ENCODE measurements at regions not wholly inside any gene's neighbourhood (a gene's known extent, or its start where the extent isn't known, plus 50 kb on each side); places are given as distances from the start of the nearest gene placed in this dataset.
"Not testable (repeated sequence)": the region's sequence is repeated elsewhere in the genome, so short reads cannot be mapped to it uniquely, and the experiment has no call there.

- no peaks in the 10 kb centered on the region for H3K9me3 Mint-ChIP-seq
- no peaks in the 10 kb centered on the region for H3K36me3 Mint-ChIP-seq (ENCODE audit: insufficient read depth)
- H3K27ac Mint-ChIP-seq (ENCODE audit: low read depth) = no peak overlapping the region
- H3K4me1 Mint-ChIP-seq = no peaks in the 10 kb centered on the region
- no peak overlapping the region for H3K4me3 Mint-ChIP-seq
- peaks cover 3% of the 10 kb centered on the region for H3K27me3 Mint-ChIP-seq
- DNase-seq (ENCODE audit: low spot score in 2 of 2) (no peak), ATAC-seq (replicated peaks; ENCODE audit: extremely low read depth, poor library complexity, severe bottlenecking) (no peak)
Observed at GRCh38 chr5:154590093-154590724, 112.2 kb upstream of the HAND1 start.

- Mint-ChIP-seq H3K9me3 (no peaks in the 10 kb centered on the region), H3K4me1 (no peaks in the 10 kb centered on the region), H3K4me3 (no peak overlapping the region), H3K27ac (ENCODE audit: low read depth) (no peak overlapping the region), H3K27me3 (peaks cover 10% of the 10 kb centered on the region), H3K36me3 (ENCODE audit: insufficient read depth) (no peaks in the 10 kb centered on the region)
- DNase-seq (ENCODE audit: low spot score in 2 of 2) = no peak
- ATAC-seq (replicated peaks; ENCODE audit: extremely low read depth, poor library complexity, severe bottlenecking) = no peak
Observed at GRCh38 chr5:154589511-154589910, 111.5 kb upstream of the HAND1 start.

DNA sequence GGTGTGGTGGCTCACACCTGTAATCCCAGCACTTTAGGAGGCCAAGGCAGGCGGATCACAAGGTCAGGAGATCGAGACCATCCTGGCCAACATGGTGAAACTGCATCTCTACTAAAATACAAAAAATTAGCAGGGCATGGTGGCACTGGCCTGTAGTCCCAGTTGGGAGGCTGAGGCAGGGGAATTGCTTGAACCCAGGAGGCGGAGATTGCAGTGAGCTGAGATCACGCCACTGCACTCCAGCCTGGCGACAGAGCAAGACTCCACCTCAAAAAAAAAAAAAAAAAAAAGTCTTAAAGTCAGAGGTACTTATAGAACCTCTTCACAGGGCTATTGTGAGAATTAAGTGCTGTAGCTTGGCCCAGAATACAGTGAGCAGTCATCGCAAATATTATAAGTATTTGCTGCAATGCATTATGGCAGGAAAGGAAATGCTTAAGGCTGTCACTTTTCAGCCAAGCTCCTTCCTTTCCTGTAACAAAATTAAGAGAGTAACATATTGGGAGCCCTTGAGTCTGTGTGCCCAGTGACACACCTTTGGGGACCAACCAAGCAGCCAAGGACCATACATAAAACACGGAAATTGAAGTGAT lies 110.9 kb upstream of the HAND1 start:
- DNase-seq (ENCODE audit: low spot score in 2 of 2); H3K9me3 Mint-ChIP-seq; H3K4me1 Mint-ChIP-seq; H3K4me3 Mint-ChIP-seq; ATAC-seq (replicated peaks; ENCODE audit: extremely low read depth, poor library complexity, severe bottlenecking); H3K27ac Mint-ChIP-seq (ENCODE audit: low read depth); H3K36me3 Mint-ChIP-seq (ENCODE audit: insufficient read depth): not testable (repeated sequence)
- H3K27me3 Mint-ChIP-seq = peaks cover 16% of the 10 kb centered on the region

DNA sequence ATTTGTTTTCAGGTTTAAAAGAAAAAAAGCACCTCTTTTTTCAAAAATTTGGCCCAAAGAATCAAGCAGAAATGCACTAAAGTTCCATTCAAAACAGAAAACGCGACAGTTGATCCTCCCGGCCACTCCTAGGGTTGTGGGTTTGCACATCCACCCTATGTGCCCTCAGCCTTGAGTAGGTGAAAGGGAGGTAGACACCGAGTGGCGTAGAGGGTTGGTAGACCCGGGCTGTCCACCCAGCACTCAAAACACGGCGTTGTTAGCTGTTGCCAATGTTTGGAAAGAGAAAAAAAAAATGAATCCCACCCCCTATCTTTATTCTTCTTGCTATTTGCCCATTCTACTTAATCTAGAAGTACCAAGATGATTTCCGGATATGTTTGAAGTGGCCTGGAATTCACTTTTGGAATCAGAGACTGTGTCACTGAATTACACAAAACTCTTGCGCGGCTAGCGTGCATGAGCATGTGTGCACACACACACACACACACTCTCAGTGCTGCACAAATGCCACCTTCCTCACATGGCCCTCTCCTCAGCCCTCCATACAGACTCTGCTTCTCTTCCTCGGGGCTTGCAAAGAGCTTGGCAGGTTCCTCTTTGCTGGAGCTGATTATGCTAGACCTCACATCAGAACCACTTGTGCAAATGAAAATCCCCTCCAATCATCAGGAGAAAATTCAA lies 110.2 kb upstream of the HAND1 start:
- H3K27me3 Mint-ChIP-seq = peaks cover 20% of the 10 kb centered on the region
- no peak for DNase-seq (ENCODE audit: low spot score in 2 of 2)

GRCh38 chr5:154587123-154588026 lies 109.3 kb upstream of the HAND1 start:
- Mint-ChIP-seq H3K4me3 (no peak overlapping the region), H3K27me3 (peaks cover 29% of the 10 kb centered on the region), H3K27ac (ENCODE audit: low read depth) (no peak overlapping the region), H3K9me3 (no peaks in the 10 kb centered on the region), H3K4me1 (no peaks in the 10 kb centered on the region), H3K36me3 (ENCODE audit: insufficient read depth) (no peaks in the 10 kb centered on the region)
- ATAC-seq (replicated peaks; ENCODE audit: extremely low read depth, poor library complexity, severe bottlenecking) (no peak), DNase-seq (ENCODE audit: low spot score in 2 of 2) (no peak)

More for the DNA sequence above, 110.2 kb upstream of the HAND1 start:
- no peak overlapping the region for H3K4me3 Mint-ChIP-seq
- ATAC-seq (replicated peaks; ENCODE audit: extremely low read depth, poor library complexity, severe bottlenecking) = no peak
- H3K27ac Mint-ChIP-seq (ENCODE audit: low read depth) = no peak overlapping the region
- H3K36me3 Mint-ChIP-seq (ENCODE audit: insufficient read depth) = no peaks in the 10 kb centered on the region
- H3K4me1 Mint-ChIP-seq = no peaks in the 10 kb centered on the region
- no peaks in the 10 kb centered on the region for H3K9me3 Mint-ChIP-seq

DNA sequence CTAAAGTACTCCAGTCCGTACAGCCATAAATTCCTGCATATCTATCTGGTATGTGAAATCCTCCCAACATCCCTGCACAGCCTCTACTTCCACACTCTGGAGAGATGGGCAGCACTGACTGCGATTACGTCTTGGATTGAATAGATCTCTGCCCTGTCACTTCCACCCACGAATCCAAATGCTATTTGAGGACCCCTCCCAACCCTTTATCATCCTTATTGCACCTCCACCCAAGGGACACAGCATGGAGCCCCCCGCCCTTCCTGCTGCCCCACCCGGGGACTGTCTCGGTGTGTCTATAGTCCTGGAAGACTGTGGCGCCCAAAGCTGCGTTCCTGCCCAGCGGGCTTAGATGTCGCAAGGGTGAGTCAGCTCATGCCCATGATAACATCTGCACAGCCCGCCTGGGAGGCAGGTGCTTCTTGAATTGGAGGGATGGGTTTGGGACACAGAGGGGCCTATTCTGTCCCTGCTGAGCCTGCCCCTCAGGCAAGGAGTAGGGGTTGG lies 105.7 kb upstream of the HAND1 start:
- peaks cover 39% of the 10 kb centered on the region for H3K27me3 Mint-ChIP-seq
- no peak for ATAC-seq (replicated peaks; ENCODE audit: extremely low read depth, poor library complexity, severe bottlenecking)
- H3K36me3 Mint-ChIP-seq (ENCODE audit: insufficient read depth) = no peaks in the 10 kb centered on the region
- H3K27ac Mint-ChIP-seq (ENCODE audit: low read depth) = no peak overlapping the region
- DNase-seq (ENCODE audit: low spot score in 2 of 2) = no peak
- no peaks in the 10 kb centered on the region for H3K9me3 Mint-ChIP-seq
- no peaks in the 10 kb centered on the region for H3K4me1 Mint-ChIP-seq
- H3K4me3 Mint-ChIP-seq = no peak overlapping the region

DNA sequence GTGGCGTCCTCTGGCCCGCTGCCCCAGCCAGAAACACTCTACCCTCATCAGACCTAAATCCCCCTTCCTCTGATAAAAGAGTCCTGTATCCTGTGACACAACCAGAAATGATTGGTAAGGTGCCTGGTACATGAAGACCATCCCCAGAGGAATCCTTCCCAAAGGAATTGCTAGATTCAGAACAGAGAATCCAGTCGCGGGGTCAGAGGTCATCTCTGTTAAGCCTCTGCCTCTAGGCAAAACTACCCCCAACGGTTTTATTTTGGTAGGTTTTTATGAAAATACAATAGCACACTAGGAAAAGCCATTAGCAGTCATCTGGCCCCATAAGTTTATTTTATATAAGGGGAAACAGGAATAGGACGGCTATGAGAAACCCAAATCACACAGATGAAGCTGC lies 102.4 kb upstream of the HAND1 start:
- Mint-ChIP-seq H3K27ac (ENCODE audit: low read depth) (no peak overlapping the region), H3K4me3 (no peak overlapping the region), H3K9me3 (no peaks in the 10 kb centered on the region), H3K4me1 (no peaks in the 10 kb centered on the region), H3K27me3 (peaks cover 53% of the 10 kb centered on the region), H3K36me3 (ENCODE audit: insufficient read depth) (no peaks in the 10 kb centered on the region)
- no peak for DNase-seq (ENCODE audit: low spot score in 2 of 2)
- no peak for ATAC-seq (replicated peaks; ENCODE audit: extremely low read depth, poor library complexity, severe bottlenecking)

DNA sequence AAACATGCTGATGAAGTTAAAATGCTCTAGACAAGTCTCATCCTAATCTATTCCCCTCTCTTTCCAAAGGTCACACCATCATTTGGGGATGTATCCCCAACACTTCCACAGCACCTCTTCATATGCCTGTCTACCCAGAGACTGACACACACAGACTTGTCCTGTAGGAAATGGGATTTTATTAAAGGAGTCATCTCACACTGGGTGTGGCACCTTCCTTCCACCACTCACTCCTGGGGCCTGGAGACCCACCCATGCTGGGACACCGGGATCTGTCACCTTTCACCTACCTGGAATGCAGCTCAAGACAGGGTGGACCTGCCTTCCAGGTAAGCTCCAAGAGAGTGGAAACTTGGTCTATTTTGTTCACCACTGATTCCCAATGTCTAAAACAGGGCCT lies 99.4 kb upstream of the HAND1 start:
- H3K4me3 Mint-ChIP-seq = no peak overlapping the region
- no peaks in the 10 kb centered on the region for H3K9me3 Mint-ChIP-seq
- no peak overlapping the region for H3K27ac Mint-ChIP-seq (ENCODE audit: low read depth)
- H3K4me1 Mint-ChIP-seq = no peaks in the 10 kb centered on the region
- H3K27me3 Mint-ChIP-seq = peaks cover 50% of the 10 kb centered on the region
- no peaks in the 10 kb centered on the region for H3K36me3 Mint-ChIP-seq (ENCODE audit: insufficient read depth)
- DNase-seq (ENCODE audit: low spot score in 2 of 2) (no peak), ATAC-seq (replicated peaks; ENCODE audit: extremely low read depth, poor library complexity, severe bottlenecking) (no peak)

DNA sequence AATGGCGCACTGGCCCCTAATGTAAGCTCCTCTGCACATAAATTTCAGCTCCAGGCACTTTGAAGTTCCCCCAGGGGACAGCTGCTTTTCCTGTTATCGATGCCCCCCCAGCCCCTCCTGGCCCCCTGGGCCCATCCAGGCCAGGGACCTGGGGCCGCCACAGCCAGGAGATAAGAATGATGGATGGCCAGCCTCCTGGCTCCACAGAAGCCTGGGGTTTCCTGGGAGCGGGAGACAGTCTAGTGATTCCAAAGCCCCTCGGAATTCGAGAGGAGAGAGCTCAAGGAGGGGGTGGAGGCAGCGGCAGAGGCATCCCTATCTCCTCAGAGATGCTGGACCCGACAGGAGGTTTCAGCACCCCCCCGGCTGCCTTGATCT lies 98.4 kb upstream of the HAND1 start:
- Mint-ChIP-seq H3K36me3 (ENCODE audit: insufficient read depth) (no peaks in the 10 kb centered on the region), H3K4me1 (no peaks in the 10 kb centered on the region), H3K27me3 (peaks cover 40% of the 10 kb centered on the region), H3K9me3 (no peaks in the 10 kb centered on the region), H3K27ac (ENCODE audit: low read depth) (no peak overlapping the region), H3K4me3 (no peak overlapping the region)
- no peak for DNase-seq (ENCODE audit: low spot score in 2 of 2)
- no peak for ATAC-seq (replicated peaks; ENCODE audit: extremely low read depth, poor library complexity, severe bottlenecking)

GRCh38 chr5:154575546-154576428 lies 97.8 kb upstream of the HAND1 start:
- H3K27ac Mint-ChIP-seq (ENCODE audit: low read depth) = no peak overlapping the region
- no peak overlapping the region for H3K4me3 Mint-ChIP-seq
- peaks cover 39% of the 10 kb centered on the region for H3K27me3 Mint-ChIP-seq
- H3K4me1 Mint-ChIP-seq = no peaks in the 10 kb centered on the region
- no peaks in the 10 kb centered on the region for H3K9me3 Mint-ChIP-seq
- no peak for DNase-seq (ENCODE audit: low spot score in 2 of 2)
- H3K36me3 Mint-ChIP-seq (ENCODE audit: insufficient read depth) = no peaks in the 10 kb centered on the region
- ATAC-seq (replicated peaks; ENCODE audit: extremely low read depth, poor library complexity, severe bottlenecking) = no peak

GRCh38 chr5:154573011-154573410 lies 95.0 kb upstream of the HAND1 start:
- Mint-ChIP-seq H3K4me3 (no peak overlapping the region), H3K27ac (ENCODE audit: low read depth) (no peak overlapping the region), H3K36me3 (ENCODE audit: insufficient read depth) (no peaks in the 10 kb centered on the region), H3K9me3 (no peaks in the 10 kb centered on the region), H3K27me3 (peaks cover 39% of the 10 kb centered on the region), H3K4me1 (no peaks in the 10 kb centered on the region)
- no peak for DNase-seq (ENCODE audit: low spot score in 2 of 2)
- ATAC-seq (replicated peaks; ENCODE audit: extremely low read depth, poor library complexity, severe bottlenecking) = no peak

All from central memory CD8-positive, alpha-beta T cell (primary cell).